Neural cell (in vitro differentiated cells): ENCODE measurements at regions not wholly inside any gene's neighbourhood (a gene's known extent, or its start where the extent isn't known, plus 50 kb on each side); places are given as distances from the start of the nearest gene placed in this dataset.

ENCODE experiments used
- H2AFZ ChIP-seq: fragments of 200-600, 300-800 bp; sonication (generic), shearing (Covaris generic); 2 replicates; pipeline ENCODE4 v1.6.0; 2014; ENCODE audit warnings: low read depth, mild to moderate bottlenecking, antibody characterized with exemption, low read length, moderate library complexity
- H3F3A ChIP-seq: fragments of 200-600 bp; shearing (Covaris generic); 2 replicates; pipeline ENCODE4 v1.6.1; 2016; ENCODE audit warnings: mild to moderate bottlenecking, moderate library complexity, mixed read lengths, antibody characterized with exemption, low read length; ENCODE audit not compliant: insufficient read depth, poor library complexity, severe bottlenecking
- H3K27ac ChIP-seq: fragments of 200-600, 300-800 bp; sonication (generic), shearing (Covaris generic); 2 replicates; pipeline ENCODE4 v1.5.1; 2014; ENCODE audit warnings: mild to moderate bottlenecking, low read length, moderate library complexity
- H3K27me3 ChIP-seq: fragments of 300-800, 200-600 bp; sonication (generic), shearing (Covaris generic); 2 replicates; pipeline ENCODE4 v1.6.0; 2014; ENCODE audit warnings: mild to moderate bottlenecking, low read depth, low read length, moderate library complexity; ENCODE audit not compliant: insufficient read depth
- H3K36me3 ChIP-seq: fragments of 300-800, 200-600 bp; sonication (generic), shearing (Covaris generic); 2 replicates; pipeline ENCODE4 v1.5.1; 2014; ENCODE audit warnings: mild to moderate bottlenecking, antibody characterized with exemption, low read length, moderate library complexity; ENCODE audit not compliant: insufficient read depth
- H3K4me2 ChIP-seq: fragments of 300-800, 200-600 bp; sonication (generic), shearing (Covaris generic); 2 replicates; pipeline ENCODE4 v1.6.0; 2014; ENCODE audit warnings: mild to moderate bottlenecking, low read length
- H3K4me3 ChIP-seq: fragments of 300-800, 200-600 bp; sonication (generic), shearing (Covaris generic); 2 replicates; pipeline ENCODE4 v1.5.1; 2014; ENCODE audit warnings: mild to moderate bottlenecking, low read length, moderate library complexity
- H3K79me2 ChIP-seq: fragments of 200-600 bp; shearing (Covaris generic); replicated peaks from 2 replicates; pipeline ENCODE4 v1.6.0; 2014; ENCODE audit warnings: mild to moderate bottlenecking, low read length, moderate library complexity; ENCODE audit not compliant: insufficient read depth
- H3K9ac ChIP-seq: fragments of 300-800, 200-600 bp; sonication (generic), shearing (Covaris generic); 2 replicates; pipeline ENCODE4 v1.6.1; 2016; ENCODE audit warnings: mild to moderate bottlenecking, low read length, mixed read lengths
- H3K9me2 ChIP-seq: fragments of 200-600 bp; shearing (Covaris generic); 2 replicates; pipeline ENCODE4 v1.6.1; 2016; ENCODE audit warnings: mild to moderate bottlenecking, low read length, mixed read lengths; ENCODE audit not compliant: insufficient read depth
- H3K9me3 ChIP-seq: fragments of 200-600, 300-800 bp; sonication (generic), shearing (Covaris generic); 2 replicates; pipeline ENCODE4 v1.6.1; 2016; ENCODE audit warnings: mild to moderate bottlenecking, mixed run types, low read length, moderate library complexity, mixed read lengths
- H4K20me1 ChIP-seq: fragments of 200-600 bp; shearing (Covaris generic); 2 replicates; pipeline ENCODE4 v1.6.1; 2016; ENCODE audit warnings: mild to moderate bottlenecking, mixed run types; ENCODE audit not compliant: insufficient read depth
- CTCF ChIP-seq: fragments of 450-650 bp; IDR thresholded peaks from 2 replicates; pipeline ENCODE4 v1.5.1; 2014; ENCODE audit warnings: antibody characterized with exemption, mild to moderate bottlenecking, moderate library complexity; ENCODE audit not compliant: poor library complexity, severe bottlenecking
- EP300 ChIP-seq: fragments of 450-650 bp; conservative IDR thresholded peaks from 2 replicates; pipeline ENCODE4 v1.6.1; 2014; ENCODE audit warnings: antibody characterized with exemption, mild to moderate bottlenecking, moderate library complexity; ENCODE audit not compliant: poor library complexity, severe bottlenecking
- EZH2 ChIP-seq: fragments of 200-600, 300-800 bp; shearing (Covaris generic), sonication (generic); IDR thresholded peaks from 2 replicates; pipeline ENCODE4 v1.6.1; 2014; ENCODE audit warnings: antibody characterized with exemption, low read length, borderline replicate concordance, mild to moderate bottlenecking; ENCODE audit not compliant: insufficient read depth, poor library complexity, severe bottlenecking
- MXI1 ChIP-seq: fragments of 450-650 bp; conservative IDR thresholded peaks from 2 replicates; pipeline ENCODE4 v1.6.1; 2014; ENCODE audit warnings: antibody characterized with exemption, mild to moderate bottlenecking; ENCODE audit not compliant: poor library complexity, severe bottlenecking
- POLR2AphosphoS5 ChIP-seq: IDR thresholded peaks from 2 replicates; pipeline ENCODE4 v1.6.1; 2012
- RAD21 ChIP-seq: fragments of 450-650 bp; conservative IDR thresholded peaks from 2 replicates; pipeline ENCODE4 v1.6.1; 2014; ENCODE audit warnings: antibody characterized with exemption, mild to moderate bottlenecking, moderate library complexity
- REST ChIP-seq: IDR thresholded peaks from 2 replicates; pipeline ENCODE4 v1.6.1; 2012; ENCODE audit warnings: borderline replicate concordance
- SMC3 ChIP-seq: fragments of 450-650 bp; conservative IDR thresholded peaks from 2 replicates; pipeline ENCODE4 v1.6.1; 2014; ENCODE audit warnings: antibody characterized with exemption, mild to moderate bottlenecking, moderate library complexity; ENCODE audit not compliant: poor library complexity
- TAF1 ChIP-seq: IDR thresholded peaks from 2 replicates; pipeline ENCODE4 v1.6.1; 2012; ENCODE audit warnings: low read depth

- H3K27me3 ChIP-seq: no peaks in the 10 kb centered on the region
- no peak overlapping the region for H2AFZ ChIP-seq
- no peak overlapping the region for H3K27ac ChIP-seq
- H3K79me2 ChIP-seq: no peaks in the 10 kb centered on the region
- H3K36me3 ChIP-seq: no peaks in the 10 kb centered on the region
- no peaks in the 10 kb centered on the region for H4K20me1 ChIP-seq
- no peak overlapping the region for H3K9ac ChIP-seq
- H3K9me2 ChIP-seq: no peaks in the 10 kb centered on the region
- H3F3A ChIP-seq: no peaks in the 10 kb centered on the region
- H3K4me3 ChIP-seq: no peak overlapping the region
- H3K9me3 ChIP-seq: no peaks in the 10 kb centered on the region
- TF ChIP-seq RAD21 (no peak), SMC3 (no peak), CTCF (no peak), MXI1 (no peak), TAF1 (no peak), EP300 (no peak), REST (no peak), POLR2AphosphoS5 (no peak), EZH2 (no peak)
- H3K4me2 ChIP-seq: no peak overlapping the region
These were observed 442.2 kb downstream of the SLC6A15 start for GRCh38 chr12:84470361-84470760.

GRCh38 chr12:84464616-84465015 lies 448.0 kb downstream of the SLC6A15 start:
- Histone ChIP-seq H3K27me3 (no peaks in the 10 kb centered on the region), H3K79me2 (no peaks in the 10 kb centered on the region), H3K9me2 (no peaks in the 10 kb centered on the region), H3K9me3 (no peaks in the 10 kb centered on the region), H3K36me3 (no peaks in the 10 kb centered on the region), H3K4me2 (no peak overlapping the region), H3K9ac (no peak overlapping the region), H4K20me1 (no peaks in the 10 kb centered on the region), H3K4me3 (no peak overlapping the region), H3F3A (no peaks in the 10 kb centered on the region), H2AFZ (no peak overlapping the region), H3K27ac (no peak overlapping the region)
- TF ChIP-seq TAF1: no peak
- TF ChIP-seq RAD21: no peak
- no peak for TF ChIP-seq REST
- no peak for TF ChIP-seq POLR2AphosphoS5
- TF ChIP-seq EZH2: no peak
- TF ChIP-seq EP300: no peak
- no peak for TF ChIP-seq SMC3
- no peak for TF ChIP-seq CTCF
- TF ChIP-seq MXI1: no peak
